RPMI8226 (cell line): ENCODE measurements at regions not wholly inside any gene's neighbourhood (a gene's known extent, or its start where the extent isn't known, plus 50 kb on each side); places are given as distances from the start of the nearest gene placed in this dataset.

Experiments used
- DNase-seq: peaks from one replicate; pipeline ENCODE4 v3.0.0-alpha.2; 2015

GRCh38 chr9:11966786-11967185, 726.4 kb upstream of the TYRP1 start:
- DNase-seq = no peak

GRCh38 chr9:11968631-11969030, 724.6 kb upstream of the TYRP1 start:
- no peak for DNase-seq

GRCh38 chr9:11973011-11973410, 720.2 kb upstream of the TYRP1 start:
- DNase-seq = no peak

GRCh38 chr9:11973511-11973910, 719.7 kb upstream of the TYRP1 start:
- no peak for DNase-seq

GRCh38 chr9:11992866-11993265, 700.3 kb upstream of the TYRP1 start:
- DNase-seq = no peak

- DNase-seq = no peak
Observed at GRCh38 chr9:12014488-12014887, 678.7 kb upstream of the TYRP1 start.

GRCh38 chr9:12054235-12054634, 639.0 kb upstream of the TYRP1 start:
- DNase-seq = no peak

GRCh38 chr9:12056874-12057273, 636.3 kb upstream of the TYRP1 start:
- no peak for DNase-seq

- DNase-seq = no peak
Observed at GRCh38 chr9:12060067-12060466, 633.1 kb upstream of the TYRP1 start.

GRCh38 chr9:12060811-12061210, 632.4 kb upstream of the TYRP1 start:
- DNase-seq = no peak

GRCh38 chr9:12065050-12065449, 628.1 kb upstream of the TYRP1 start:
- DNase-seq = no peak

- DNase-seq = no peak
Observed at GRCh38 chr9:12065686-12066085, 627.5 kb upstream of the TYRP1 start.

- no peak for DNase-seq
Observed at GRCh38 chr9:12066455-12067035, 626.6 kb upstream of the TYRP1 start.

- no peak for DNase-seq
Observed at GRCh38 chr9:12069366-12069765, 623.8 kb upstream of the TYRP1 start.

GRCh38 chr9:12085399-12085798, 607.8 kb upstream of the TYRP1 start:
- no peak for DNase-seq

- no peak for DNase-seq
Observed at GRCh38 chr9:12091865-12092527, 601.2 kb upstream of the TYRP1 start.

GRCh38 chr9:12094046-12094445, 599.1 kb upstream of the TYRP1 start:
- no peak for DNase-seq

GRCh38 chr9:12095931-12096330, 597.3 kb upstream of the TYRP1 start:
- no peak for DNase-seq

GRCh38 chr9:12133416-12133815, 559.8 kb upstream of the TYRP1 start:
- DNase-seq = no peak

GRCh38 chr9:12141422-12141821, 551.8 kb upstream of the TYRP1 start:
- no peak for DNase-seq

GRCh38 chr9:12155401-12156134, 537.6 kb upstream of the TYRP1 start:
- DNase-seq = no peak

GRCh38 chr9:12162181-12162815, 530.9 kb upstream of the TYRP1 start:
- DNase-seq = no peak

- no peak for DNase-seq
Observed at GRCh38 chr9:12163723-12164458, 529.3 kb upstream of the TYRP1 start.
